Pancreas (tissue), 10 donors: ENCODE measurements at regions not wholly inside any gene's neighbourhood (a gene's known extent, or its start where the extent isn't known, plus 50 kb on each side); places are given as distances from the start of the nearest gene placed in this dataset.

Experiments used
- ATAC-seq, 4 donors: fragments of 200-7000 bp; cut with Tn5 transposase; one replicate each; pipeline versions ENCODE4 v1.8.0 to v1.9.1; 2020; ENCODE audit warnings: mild to moderate bottlenecking in 4 of 4, moderate library complexity in 4 of 4
- DNase-seq, 6 donors: peaks; one replicate each; pipeline ENCODE4 v3.0.0-alpha.2; 2020
- FAIRE-seq: peaks from 2 replicates; lab custom pipeline; 2012; peaks lifted over from hg19 to GRCh38; lab: Jason Lieb, UNC
- H3K27ac ChIP-seq, 4 donors: fragments of 200-600 bp; sonication (generic); 1 replicate in 3 of 4; 2 replicates in 1 of 4; pipeline versions ENCODE4 v1.5.0 to v1.8.0; 2020
- H3K27me3 ChIP-seq, 4 donors: fragments of 200-600 bp; one replicate each; pipeline ENCODE4 v1.8.0; 2021
- H3K36me3 ChIP-seq, 3 donors: fragments of 200-600 bp; sonication (generic) in 1 of 3; one replicate each; pipeline versions ENCODE4 v1.5.0 to v1.8.0; 2020 to 2021
- H3K4me1 ChIP-seq, 3 donors: fragments of 200-600 bp; one replicate each; pipeline ENCODE4 v1.8.0; 2021
- H3K4me3 ChIP-seq, 4 donors: fragments of 200-600 bp; sonication (generic) in 2 of 4; one replicate each; pipeline versions ENCODE4 v1.5.0 to v1.8.0; 2020 to 2021
- H3K9me3 ChIP-seq, 4 donors: fragments of 200-600 bp; one replicate each; pipeline ENCODE4 v1.8.0; 2021
- WGBS, 2 donors: extraction: QIAGEN DNeasy Blood & Tissue Kit; methylation state at CpG; one replicate each; pipeline ENCODE4 v1.1.7; 2013; 5-methylcytosine and 5-hydroxymethylcytosine counted together
- intact Hi-C, 3 donors: fragments of 100-400 bp; cut with DNase I; formaldehyde crosslinking; loops; one replicate each; pipeline versions ENCODE4 v1.11.1 to v1.14.2; 2022
- TF ChIP-seq, protein P1 (sequence below), 4 donors: fragments of 200-600 bp; sonication (generic) in 3 of 4; IDR thresholded peaks; one replicate each; pipeline versions ENCODE4 v1.5.0 to v1.8.0; 2021; ENCODE audit warnings: antibody characterized with exemption in 4 of 4
- donor health status: healthy with polysubstance abuse.
- donor health status: DM: no; HTN: no; CAD: no; lungs with moderate emphysema.
- donor health status: DM: no; HTN: no; CAD: no.
- donor health status: control.
- donor health status: control.
- donor health status: Bipolar disorder and iron deficiency.
- donor health status: DM: yes; HTN: yes; CAD: no.
- donor health status: DM: no; HTN: no; CAD: no.
- donor health status: DM: no; HTN: no; CAD: no.
- donor health status: DM: yes; HTN: yes; CAD: no.

DNA sequence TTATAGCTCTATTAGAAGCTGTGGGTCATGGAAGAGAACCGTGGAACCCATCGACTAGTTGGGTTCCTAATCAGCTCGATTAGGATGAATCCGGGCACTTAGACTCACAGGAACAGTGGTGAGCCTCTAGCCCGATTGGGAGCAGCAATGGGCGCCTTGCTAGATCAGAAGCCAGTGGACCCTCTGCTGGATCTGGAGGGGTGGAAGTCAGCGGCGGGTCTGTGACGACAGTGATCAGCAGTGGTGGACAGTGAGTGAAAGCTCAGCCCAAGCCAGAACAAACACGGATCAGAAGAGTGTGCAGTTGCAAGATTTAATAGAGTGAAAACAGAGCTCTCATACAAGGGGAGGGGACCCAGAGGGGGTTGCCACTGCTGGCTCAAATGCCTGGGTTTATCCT lies 1170.2 kb downstream of the OTOL1 start:
- WGBS, 2 donors = 59 to 76% methylated on average over 10 of the region's 10 CpGs
- H3K4me1 ChIP-seq = no peaks in the 10 kb centered on the region
- no peak overlapping the region for H3K4me3 ChIP-seq
- H3K36me3 ChIP-seq = no peaks in the 10 kb centered on the region
- H3K27me3 ChIP-seq = no peaks in the 10 kb centered on the region
- no peak for ATAC-seq
- no peak for DNase-seq
- TF ChIP-seq, protein P1, sequence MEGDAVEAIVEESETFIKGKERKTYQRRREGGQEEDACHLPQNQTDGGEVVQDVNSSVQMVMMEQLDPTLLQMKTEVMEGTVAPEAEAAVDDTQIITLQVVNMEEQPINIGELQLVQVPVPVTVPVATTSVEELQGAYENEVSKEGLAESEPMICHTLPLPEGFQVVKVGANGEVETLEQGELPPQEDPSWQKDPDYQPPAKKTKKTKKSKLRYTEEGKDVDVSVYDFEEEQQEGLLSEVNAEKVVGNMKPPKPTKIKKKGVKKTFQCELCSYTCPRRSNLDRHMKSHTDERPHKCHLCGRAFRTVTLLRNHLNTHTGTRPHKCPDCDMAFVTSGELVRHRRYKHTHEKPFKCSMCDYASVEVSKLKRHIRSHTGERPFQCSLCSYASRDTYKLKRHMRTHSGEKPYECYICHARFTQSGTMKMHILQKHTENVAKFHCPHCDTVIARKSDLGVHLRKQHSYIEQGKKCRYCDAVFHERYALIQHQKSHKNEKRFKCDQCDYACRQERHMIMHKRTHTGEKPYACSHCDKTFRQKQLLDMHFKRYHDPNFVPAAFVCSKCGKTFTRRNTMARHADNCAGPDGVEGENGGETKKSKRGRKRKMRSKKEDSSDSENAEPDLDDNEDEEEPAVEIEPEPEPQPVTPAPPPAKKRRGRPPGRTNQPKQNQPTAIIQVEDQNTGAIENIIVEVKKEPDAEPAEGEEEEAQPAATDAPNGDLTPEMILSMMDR (IDR thresholded peaks at IDR 0.05) = no peak
- no peak for FAIRE-seq
- no peak overlapping the region for H3K27ac ChIP-seq
- intact Hi-C loops = no loop called here
- no peaks in the 10 kb centered on the region for H3K9me3 ChIP-seq

DNA sequence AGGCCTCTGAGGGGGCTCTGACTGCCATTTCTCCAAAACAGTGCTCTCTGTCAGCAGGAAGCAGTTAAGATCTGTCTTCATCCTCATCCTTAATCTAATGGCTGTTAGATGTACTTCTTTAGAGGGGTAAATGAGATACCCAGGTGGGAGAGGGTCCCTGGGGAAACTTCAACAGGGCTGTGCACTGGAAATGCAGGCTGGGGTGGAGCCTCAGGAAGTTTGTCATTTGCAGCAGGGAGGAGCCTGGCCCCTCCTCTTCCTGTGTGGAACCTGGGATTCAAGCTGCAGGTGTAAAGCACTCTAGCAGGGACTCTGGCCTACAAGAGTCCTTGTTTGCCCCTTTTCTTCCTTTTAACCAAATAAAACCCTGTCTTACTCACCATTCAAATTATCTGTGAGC lies 1173.6 kb downstream of the OTOL1 start:
- DNase-seq (no peak), ATAC-seq (no peak), FAIRE-seq (no peak)
- no peaks in the 10 kb centered on the region for H3K4me1 ChIP-seq
- TF ChIP-seq, protein P1 (IDR thresholded peaks at IDR 0.05) = no peak
- no peak overlapping the region for H3K4me3 ChIP-seq
- intact Hi-C loops = no loop called here
- H3K36me3 ChIP-seq = no peaks in the 10 kb centered on the region
- no peaks in the 10 kb centered on the region for H3K27me3 ChIP-seq
- no peak overlapping the region for H3K27ac ChIP-seq
- H3K9me3 ChIP-seq = no peaks in the 10 kb centered on the region

DNA sequence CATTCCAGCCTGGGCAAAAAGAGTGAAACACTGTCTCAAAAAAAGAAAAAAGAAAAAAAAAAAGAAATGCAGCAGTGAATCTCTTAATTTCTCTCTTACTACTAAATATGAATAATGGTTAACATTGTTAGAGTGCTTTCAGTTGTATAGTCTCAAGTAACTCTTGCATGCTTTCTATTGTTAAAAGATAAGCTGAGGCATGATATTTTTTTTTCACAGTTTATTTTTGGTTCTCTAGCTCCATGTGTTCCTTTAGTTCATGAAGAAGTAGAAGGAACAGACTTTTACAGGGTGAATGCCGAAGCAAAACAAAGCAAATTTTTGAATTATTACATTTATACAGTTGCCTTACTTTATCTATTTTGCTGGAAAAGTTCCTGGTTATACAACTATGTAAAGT lies 1180.9 kb downstream of the OTOL1 start:
- FAIRE-seq = no peak

DNA sequence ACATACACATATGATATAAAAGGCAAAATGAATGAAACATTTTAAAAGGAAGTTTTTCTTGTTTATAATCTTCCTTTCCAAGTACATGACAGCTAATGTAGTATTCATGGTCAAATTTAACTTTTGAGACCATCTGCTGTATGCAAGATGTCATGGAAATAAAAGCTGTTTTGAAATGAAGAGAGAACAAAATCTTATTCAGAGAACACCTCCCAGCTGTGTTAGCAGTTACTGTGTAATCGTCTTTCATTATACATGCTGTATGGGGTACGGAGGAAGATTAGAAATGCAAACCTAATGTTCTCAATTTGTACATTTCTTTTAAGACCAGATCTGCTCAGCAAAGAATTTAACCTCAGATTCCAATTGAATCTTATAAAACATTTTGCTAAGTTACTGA lies 1182.3 kb downstream of the OTOL1 start:
- ATAC-seq (no peak), DNase-seq (no peak), FAIRE-seq (no peak)
- Histone ChIP-seq H3K27ac (no peak overlapping the region), H3K27me3 (no peaks in the 10 kb centered on the region), H3K36me3 (no peaks in the 10 kb centered on the region), H3K9me3 (no peaks in the 10 kb centered on the region), H3K4me3 (no peak overlapping the region), H3K4me1 (no peaks in the 10 kb centered on the region)
- WGBS, 2 donors = 49 to 65% methylated on average over 2 of the region's 2 CpGs
- TF ChIP-seq, protein P1 (IDR thresholded peaks at IDR 0.05) = no peak
- intact Hi-C loops = no loop called here

More for the DNA sequence above, 1180.9 kb downstream of the OTOL1 start:
- Histone ChIP-seq H3K9me3 (no peaks in the 10 kb centered on the region), H3K4me1 (no peaks in the 10 kb centered on the region), H3K27me3 (no peaks in the 10 kb centered on the region), H3K36me3 (no peaks in the 10 kb centered on the region), H3K27ac (no peak overlapping the region), H3K4me3 (no peak overlapping the region)
- TF ChIP-seq, protein P1 (IDR thresholded peaks at IDR 0.05) = no peak
- 77 to 79% methylated on average over 1 of the region's 1 CpG for WGBS, 2 donors
- no peak for ATAC-seq
- intact Hi-C loops = no loop called here
- DNase-seq = no peak

DNA sequence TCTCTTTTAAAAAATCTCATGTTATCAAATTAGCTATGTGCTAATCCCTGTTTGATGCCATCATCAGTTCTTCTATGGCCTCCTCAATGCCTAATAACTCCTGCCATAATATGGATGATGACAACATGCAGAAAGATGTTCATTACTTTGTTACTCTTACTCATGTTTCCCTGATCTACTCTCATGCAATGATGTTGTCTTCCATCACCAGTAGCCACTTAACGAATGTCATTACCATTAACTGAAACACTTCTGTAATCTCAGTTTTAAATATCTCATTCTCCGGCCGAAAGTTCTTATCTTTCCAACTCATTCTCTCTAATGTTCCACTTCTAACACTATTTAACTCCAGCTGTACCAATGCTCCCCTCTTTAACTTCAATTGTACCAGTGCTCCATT lies 1187.7 kb downstream of the OTOL1 start:
- WGBS, 2 donors = 33 to 39% methylated on average over 3 of the region's 3 CpGs
- FAIRE-seq (no peak), ATAC-seq (no peak), DNase-seq (no peak)
- H3K36me3 ChIP-seq = no peaks in the 10 kb centered on the region
- no peaks in the 10 kb centered on the region for H3K9me3 ChIP-seq
- no peaks in the 10 kb centered on the region for H3K27me3 ChIP-seq
- H3K4me3 ChIP-seq = no peak overlapping the region
- H3K4me1 ChIP-seq = no peaks in the 10 kb centered on the region
- intact Hi-C loops = no loop called here
- H3K27ac ChIP-seq = no peak overlapping the region
- TF ChIP-seq, protein P1 (IDR thresholded peaks at IDR 0.05) = no peak
